ENCODE measurements at regions not wholly inside any gene's neighbourhood (a gene's known extent, or its start where the extent isn't known, plus 50 kb on each side); places are given as distances from the start of the nearest gene placed in this dataset.

DNA sequence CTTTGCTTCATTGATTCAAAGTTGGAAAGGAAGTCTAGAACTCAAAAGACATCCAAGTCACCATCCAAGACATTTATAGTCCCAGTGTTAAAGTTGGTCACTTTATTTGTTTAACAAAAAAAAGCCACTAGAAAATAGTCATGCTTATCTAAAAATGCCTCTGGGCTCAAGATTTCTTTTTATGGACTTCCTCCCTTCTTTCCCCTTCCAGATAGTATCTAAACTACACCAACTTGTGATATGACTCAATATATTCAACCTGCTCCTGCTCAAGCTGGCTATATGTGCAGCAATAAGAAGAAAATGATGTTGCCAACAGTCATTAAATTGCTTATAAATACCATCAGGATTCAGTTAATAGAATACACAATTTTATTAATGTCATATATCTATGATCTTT is 1177.1 kb downstream of the FLRT2 start:
- no peak overlapping the region for H3K27ac Mint-ChIP-seq (ENCODE audit: unreplicated experiment)
- H3K36me3 Mint-ChIP-seq (ENCODE audit: unreplicated experiment), result no peaks in the 10 kb centered on the region
- TF ChIP-seq, protein P1, sequence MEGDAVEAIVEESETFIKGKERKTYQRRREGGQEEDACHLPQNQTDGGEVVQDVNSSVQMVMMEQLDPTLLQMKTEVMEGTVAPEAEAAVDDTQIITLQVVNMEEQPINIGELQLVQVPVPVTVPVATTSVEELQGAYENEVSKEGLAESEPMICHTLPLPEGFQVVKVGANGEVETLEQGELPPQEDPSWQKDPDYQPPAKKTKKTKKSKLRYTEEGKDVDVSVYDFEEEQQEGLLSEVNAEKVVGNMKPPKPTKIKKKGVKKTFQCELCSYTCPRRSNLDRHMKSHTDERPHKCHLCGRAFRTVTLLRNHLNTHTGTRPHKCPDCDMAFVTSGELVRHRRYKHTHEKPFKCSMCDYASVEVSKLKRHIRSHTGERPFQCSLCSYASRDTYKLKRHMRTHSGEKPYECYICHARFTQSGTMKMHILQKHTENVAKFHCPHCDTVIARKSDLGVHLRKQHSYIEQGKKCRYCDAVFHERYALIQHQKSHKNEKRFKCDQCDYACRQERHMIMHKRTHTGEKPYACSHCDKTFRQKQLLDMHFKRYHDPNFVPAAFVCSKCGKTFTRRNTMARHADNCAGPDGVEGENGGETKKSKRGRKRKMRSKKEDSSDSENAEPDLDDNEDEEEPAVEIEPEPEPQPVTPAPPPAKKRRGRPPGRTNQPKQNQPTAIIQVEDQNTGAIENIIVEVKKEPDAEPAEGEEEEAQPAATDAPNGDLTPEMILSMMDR (IDR thresholded peaks at IDR 0.05; ENCODE audit: partially characterized antibody, unreplicated experiment), result no peak
- DNase-seq, result no peak
- no peak overlapping the region for H3K4me3 Mint-ChIP-seq (ENCODE audit: unreplicated experiment)
- H3K27me3 Mint-ChIP-seq (ENCODE audit: unreplicated experiment), result no peaks in the 10 kb centered on the region
- peaks cover 6% of the 10 kb centered on the region for H3K4me1 Mint-ChIP-seq (ENCODE audit: low read depth, unreplicated experiment)
- no peaks in the 10 kb centered on the region for H3K9me3 Mint-ChIP-seq (ENCODE audit: unreplicated experiment)

DNA sequence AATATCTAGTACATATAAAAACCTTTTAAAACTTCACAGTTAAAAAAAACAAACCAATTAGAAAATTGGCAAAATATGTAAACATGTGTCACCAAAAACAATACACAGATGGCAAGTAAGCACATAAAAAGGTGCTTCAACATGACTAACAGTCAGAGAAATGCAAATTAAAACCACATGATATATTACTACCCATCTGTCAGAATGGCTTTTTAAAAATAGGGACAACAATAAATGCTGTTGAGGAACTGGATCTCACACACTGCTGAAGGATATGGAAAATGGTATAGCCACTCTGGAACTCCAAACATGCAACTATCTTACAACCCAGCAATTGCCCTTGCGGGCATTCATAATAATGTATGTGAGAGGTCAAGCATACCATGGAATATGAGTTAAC is 1153.6 kb downstream of the FLRT2 start:
- no peaks in the 10 kb centered on the region for H3K27me3 Mint-ChIP-seq (ENCODE audit: unreplicated experiment)
- no peak for DNase-seq
- H3K4me1 Mint-ChIP-seq (ENCODE audit: low read depth, unreplicated experiment), result no peaks in the 10 kb centered on the region
- no peak overlapping the region for H3K27ac Mint-ChIP-seq (ENCODE audit: unreplicated experiment)
- TF ChIP-seq, protein P1 (IDR thresholded peaks at IDR 0.05; ENCODE audit: partially characterized antibody, unreplicated experiment), result no peak
- no peaks in the 10 kb centered on the region for H3K9me3 Mint-ChIP-seq (ENCODE audit: unreplicated experiment)
- no peaks in the 10 kb centered on the region for H3K36me3 Mint-ChIP-seq (ENCODE audit: unreplicated experiment)
- no peak overlapping the region for H3K4me3 Mint-ChIP-seq (ENCODE audit: unreplicated experiment)

DNA sequence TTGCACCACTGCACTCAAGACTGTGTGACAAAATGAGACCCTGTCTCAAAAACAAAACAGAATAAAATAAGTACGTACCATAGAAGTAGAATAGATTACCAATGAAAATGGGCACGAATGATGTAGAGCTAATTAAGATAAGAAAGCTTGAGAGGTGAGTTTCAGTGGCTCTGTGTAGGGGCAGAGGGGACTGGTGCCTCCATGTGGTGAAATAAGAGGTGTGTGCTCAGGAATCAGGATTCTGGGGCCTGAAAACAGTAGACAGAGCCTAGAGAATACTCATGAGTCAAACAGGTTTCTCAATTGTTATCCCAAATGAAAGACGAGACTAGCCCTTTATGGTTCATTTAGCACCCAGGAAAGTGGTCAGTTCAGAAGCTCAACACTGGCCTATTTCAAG is 1145.1 kb downstream of the FLRT2 start:
- TF ChIP-seq, protein P1 (IDR thresholded peaks at IDR 0.05; ENCODE audit: partially characterized antibody, unreplicated experiment), result no peak
- H3K4me1 Mint-ChIP-seq (ENCODE audit: low read depth, unreplicated experiment), result peaks cover 8% of the 10 kb centered on the region
- no peak overlapping the region for H3K4me3 Mint-ChIP-seq (ENCODE audit: unreplicated experiment)
- no peaks in the 10 kb centered on the region for H3K27me3 Mint-ChIP-seq (ENCODE audit: unreplicated experiment)
- H3K9me3 Mint-ChIP-seq (ENCODE audit: unreplicated experiment), result peaks cover 2% of the 10 kb centered on the region
- DNase-seq, result no peak
- H3K27ac Mint-ChIP-seq (ENCODE audit: unreplicated experiment), result no peak overlapping the region
- H3K36me3 Mint-ChIP-seq (ENCODE audit: unreplicated experiment), result no peaks in the 10 kb centered on the region

DNA sequence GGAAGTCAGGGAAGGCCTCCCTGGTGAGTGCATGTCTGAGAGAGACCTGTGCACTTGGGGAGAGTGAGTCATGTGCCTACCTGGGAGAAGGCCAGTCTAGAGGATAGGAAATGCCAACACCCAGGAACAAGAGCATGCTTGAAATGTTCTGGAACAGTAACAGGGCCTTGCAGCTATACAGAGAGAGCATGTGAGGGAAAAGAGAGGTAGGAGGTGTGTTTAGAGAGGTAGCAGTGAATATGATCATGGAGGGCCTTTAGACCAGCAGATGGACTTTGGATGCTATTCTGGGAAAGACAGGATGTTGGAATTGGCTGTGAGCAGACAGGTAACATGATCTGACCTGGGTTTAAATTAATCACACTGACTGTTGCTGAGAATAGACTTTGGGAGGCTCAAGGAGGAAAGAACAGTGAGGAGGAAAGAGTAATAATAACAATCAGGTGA is 1143.6 kb downstream of the FLRT2 start:
- H3K27ac Mint-ChIP-seq (ENCODE audit: unreplicated experiment), result no peak overlapping the region
- H3K4me3 Mint-ChIP-seq (ENCODE audit: unreplicated experiment), result no peak overlapping the region
- no peak for DNase-seq
- no peaks in the 10 kb centered on the region for H3K36me3 Mint-ChIP-seq (ENCODE audit: unreplicated experiment)
- no peaks in the 10 kb centered on the region for H3K27me3 Mint-ChIP-seq (ENCODE audit: unreplicated experiment)
- H3K9me3 Mint-ChIP-seq (ENCODE audit: unreplicated experiment), result peaks cover 2% of the 10 kb centered on the region
- TF ChIP-seq, protein P1 (IDR thresholded peaks at IDR 0.05; ENCODE audit: partially characterized antibody, unreplicated experiment), result no peak
- H3K4me1 Mint-ChIP-seq (ENCODE audit: low read depth, unreplicated experiment), result peaks cover 9% of the 10 kb centered on the region

DNA sequence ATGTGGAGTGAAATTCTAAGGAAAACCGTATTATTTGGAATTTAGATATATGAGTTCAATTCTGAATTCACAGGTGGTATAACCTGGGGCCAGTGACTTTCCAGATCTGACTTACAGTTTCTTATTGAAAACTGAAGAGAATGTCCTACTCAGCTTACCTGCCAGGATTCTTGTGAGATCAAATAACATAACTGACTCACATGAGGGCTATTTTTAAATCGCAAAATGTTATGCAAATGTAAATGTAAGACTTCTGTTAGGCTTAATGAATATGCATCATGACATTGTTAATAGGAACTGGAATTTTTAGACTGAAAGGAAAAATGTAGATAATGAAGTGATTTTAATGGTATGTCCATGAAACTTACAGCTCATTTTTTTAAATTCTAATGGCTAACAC is 1142.1 kb downstream of the FLRT2 start:
- no peak overlapping the region for H3K27ac Mint-ChIP-seq (ENCODE audit: unreplicated experiment)
- H3K4me3 Mint-ChIP-seq (ENCODE audit: unreplicated experiment), result no peak overlapping the region
- TF ChIP-seq, protein P1 (IDR thresholded peaks at IDR 0.05; ENCODE audit: partially characterized antibody, unreplicated experiment), result no peak
- peaks cover 2% of the 10 kb centered on the region for H3K9me3 Mint-ChIP-seq (ENCODE audit: unreplicated experiment)
- peaks cover 9% of the 10 kb centered on the region for H3K4me1 Mint-ChIP-seq (ENCODE audit: low read depth, unreplicated experiment)
- no peaks in the 10 kb centered on the region for H3K36me3 Mint-ChIP-seq (ENCODE audit: unreplicated experiment)
- no peak for DNase-seq
- H3K27me3 Mint-ChIP-seq (ENCODE audit: unreplicated experiment), result no peaks in the 10 kb centered on the region

Measured in glutamatergic neuron (in vitro differentiated cells).